ENCODE measurements at regions not wholly inside any gene's neighbourhood (a gene's known extent, or its start where the extent isn't known, plus 50 kb on each side); places are given as distances from the start of the nearest gene placed in this dataset.

DNA sequence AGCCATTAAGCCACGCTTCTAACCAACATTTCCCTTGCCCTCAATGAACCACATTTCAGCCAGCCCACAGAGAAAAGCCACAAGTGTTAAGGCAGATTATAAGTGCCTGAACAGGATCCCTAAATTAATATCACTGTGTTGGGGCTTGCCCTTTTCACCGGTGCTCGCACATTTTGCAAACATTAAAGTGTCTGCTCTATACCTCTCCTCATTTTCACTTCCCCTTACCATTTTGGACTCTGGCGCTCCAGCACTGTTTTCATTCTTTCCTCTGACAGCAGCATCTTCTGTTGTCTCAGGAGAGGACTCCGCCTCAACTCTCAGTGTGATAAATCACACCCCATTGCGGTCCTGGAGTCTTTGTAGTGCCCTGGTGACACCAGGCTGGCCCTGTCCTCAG lies 274.2 kb downstream of the BAMBI start:
- Histone ChIP-seq H3K4me3 (ENCODE audit: low read depth, low read length) (no peak overlapping the region), H3K27ac (ENCODE audit: extremely low read depth, low read depth, low read length) (no peak overlapping the region), H3K36me3 (ENCODE audit: control insufficient read depth in 2 of 2, insufficient read depth in 1 of 2, low read length in 2 of 2) (no peaks in the 10 kb centered on the region), H3K9me3 (ENCODE audit: control insufficient read depth, insufficient read depth, low read depth, low read length) (no peaks in the 10 kb centered on the region), H3K4me1 (ENCODE audit: control insufficient read depth, insufficient read depth, low read length) (no peaks in the 10 kb centered on the region)
- ChIA-PET POLR2A (no interaction called here), CTCF (no interaction called here)
- TF ChIP-seq ZNF585B (tag by site-specific recombination; IDR thresholded peaks at IDR 0.05), result peak; percentile 48
- TF ChIP-seq, protein P1, sequence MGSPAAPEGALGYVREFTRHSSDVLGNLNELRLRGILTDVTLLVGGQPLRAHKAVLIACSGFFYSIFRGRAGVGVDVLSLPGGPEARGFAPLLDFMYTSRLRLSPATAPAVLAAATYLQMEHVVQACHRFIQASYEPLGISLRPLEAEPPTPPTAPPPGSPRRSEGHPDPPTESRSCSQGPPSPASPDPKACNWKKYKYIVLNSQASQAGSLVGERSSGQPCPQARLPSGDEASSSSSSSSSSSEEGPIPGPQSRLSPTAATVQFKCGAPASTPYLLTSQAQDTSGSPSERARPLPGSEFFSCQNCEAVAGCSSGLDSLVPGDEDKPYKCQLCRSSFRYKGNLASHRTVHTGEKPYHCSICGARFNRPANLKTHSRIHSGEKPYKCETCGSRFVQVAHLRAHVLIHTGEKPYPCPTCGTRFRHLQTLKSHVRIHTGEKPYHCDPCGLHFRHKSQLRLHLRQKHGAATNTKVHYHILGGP (tag by site-specific recombination; IDR thresholded peaks at IDR 0.05), result no peak

DNA sequence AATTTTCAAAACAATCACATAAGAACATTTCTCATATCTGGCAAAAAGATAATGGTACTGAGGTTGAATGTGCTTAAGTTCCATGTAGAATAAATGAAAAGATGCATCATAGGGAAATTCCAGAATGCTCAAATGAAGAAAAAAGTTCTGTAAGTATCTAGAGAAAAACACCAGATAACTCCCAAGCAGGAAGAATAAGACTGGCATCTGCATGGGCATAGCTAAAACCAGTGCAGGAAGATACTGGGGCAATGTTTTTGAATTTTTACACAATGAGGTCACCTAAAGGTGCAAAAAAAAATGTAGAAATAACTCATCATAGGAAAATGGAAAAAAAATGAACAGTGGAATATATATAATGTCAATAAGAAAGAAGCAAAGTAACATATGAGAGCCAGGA lies 275.2 kb downstream of the BAMBI start:
- Histone ChIP-seq H3K4me1 (ENCODE audit: control insufficient read depth, insufficient read depth, low read length) (no peaks in the 10 kb centered on the region), H3K9me3 (ENCODE audit: control insufficient read depth, insufficient read depth, low read depth, low read length) (no peaks in the 10 kb centered on the region)
- CTCF ChIA-PET, result no interaction called here
- TF ChIP-seq, protein P2, sequence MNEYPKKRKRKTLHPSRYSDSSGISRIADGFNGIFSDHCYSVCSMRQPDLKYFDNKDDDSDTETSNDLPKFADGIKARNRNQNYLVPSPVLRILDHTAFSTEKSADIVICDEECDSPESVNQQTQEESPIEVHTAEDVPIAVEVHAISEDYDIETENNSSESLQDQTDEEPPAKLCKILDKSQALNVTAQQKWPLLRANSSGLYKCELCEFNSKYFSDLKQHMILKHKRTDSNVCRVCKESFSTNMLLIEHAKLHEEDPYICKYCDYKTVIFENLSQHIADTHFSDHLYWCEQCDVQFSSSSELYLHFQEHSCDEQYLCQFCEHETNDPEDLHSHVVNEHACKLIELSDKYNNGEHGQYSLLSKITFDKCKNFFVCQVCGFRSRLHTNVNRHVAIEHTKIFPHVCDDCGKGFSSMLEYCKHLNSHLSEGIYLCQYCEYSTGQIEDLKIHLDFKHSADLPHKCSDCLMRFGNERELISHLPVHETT (tag by site-specific recombination; IDR thresholded peaks at IDR 0.05), result no peak
- TF ChIP-seq MEIS1 (CRISPR knock-in tag; IDR thresholded peaks at IDR 0.05; ENCODE audit: borderline replicate concordance) (no peak), ZNF548 (tag by site-specific recombination; IDR thresholded peaks at IDR 0.05) (no peak), ZNF324 (tag by site-specific recombination; IDR thresholded peaks at IDR 0.05) (no peak), ZNF174 (tag by site-specific recombination; IDR thresholded peaks at IDR 0.05) (no peak), ZNF24 (tag by site-specific recombination; IDR thresholded peaks at IDR 0.05) (no peak), ZBTB17 (tag by site-specific recombination; IDR thresholded peaks at IDR 0.05) (no peak), ZNF157 (tag by site-specific recombination; IDR thresholded peaks at IDR 0.05) (no peak), ZBTB48 (tag by site-specific recombination; IDR thresholded peaks at IDR 0.05) (no peak), ZNF549 (tag by site-specific recombination; IDR thresholded peaks at IDR 0.05) (no peak), ZNF394 (tag by site-specific recombination; IDR thresholded peaks at IDR 0.05; ENCODE audit: borderline replicate concordance) (no peak)
- TF ChIP-seq, protein P3, sequence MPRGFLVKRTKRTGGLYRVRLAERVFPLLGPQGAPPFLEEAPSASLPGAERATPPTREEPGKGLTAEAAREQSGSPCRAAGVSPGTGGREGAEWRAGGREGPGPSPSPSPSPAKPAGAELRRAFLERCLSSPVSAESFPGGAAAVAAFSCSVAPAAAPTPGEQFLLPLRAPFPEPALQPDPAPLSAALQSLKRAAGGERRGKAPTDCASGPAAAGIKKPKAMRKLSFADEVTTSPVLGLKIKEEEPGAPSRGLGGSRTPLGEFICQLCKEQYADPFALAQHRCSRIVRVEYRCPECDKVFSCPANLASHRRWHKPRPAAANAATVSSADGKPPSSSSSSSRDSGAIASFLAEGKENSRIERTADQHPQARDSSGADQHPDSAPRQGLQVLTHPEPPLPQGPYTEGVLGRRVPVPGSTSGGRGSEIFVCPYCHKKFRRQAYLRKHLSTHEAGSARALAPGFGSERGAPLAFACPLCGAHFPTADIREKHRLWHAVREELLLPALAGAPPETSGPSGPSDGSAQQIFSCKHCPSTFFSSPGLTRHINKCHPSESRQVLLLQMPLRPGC (tag by site-specific recombination; IDR thresholded peaks at IDR 0.05), result no peak
- TF ChIP-seq, protein P4, sequence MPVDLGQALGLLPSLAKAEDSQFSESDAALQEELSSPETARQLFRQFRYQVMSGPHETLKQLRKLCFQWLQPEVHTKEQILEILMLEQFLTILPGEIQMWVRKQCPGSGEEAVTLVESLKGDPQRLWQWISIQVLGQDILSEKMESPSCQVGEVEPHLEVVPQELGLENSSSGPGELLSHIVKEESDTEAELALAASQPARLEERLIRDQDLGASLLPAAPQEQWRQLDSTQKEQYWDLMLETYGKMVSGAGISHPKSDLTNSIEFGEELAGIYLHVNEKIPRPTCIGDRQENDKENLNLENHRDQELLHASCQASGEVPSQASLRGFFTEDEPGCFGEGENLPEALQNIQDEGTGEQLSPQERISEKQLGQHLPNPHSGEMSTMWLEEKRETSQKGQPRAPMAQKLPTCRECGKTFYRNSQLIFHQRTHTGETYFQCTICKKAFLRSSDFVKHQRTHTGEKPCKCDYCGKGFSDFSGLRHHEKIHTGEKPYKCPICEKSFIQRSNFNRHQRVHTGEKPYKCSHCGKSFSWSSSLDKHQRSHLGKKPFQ (tag by site-specific recombination; IDR thresholded peaks at IDR 0.05), result no peak
- TF ChIP-seq, protein P5, sequence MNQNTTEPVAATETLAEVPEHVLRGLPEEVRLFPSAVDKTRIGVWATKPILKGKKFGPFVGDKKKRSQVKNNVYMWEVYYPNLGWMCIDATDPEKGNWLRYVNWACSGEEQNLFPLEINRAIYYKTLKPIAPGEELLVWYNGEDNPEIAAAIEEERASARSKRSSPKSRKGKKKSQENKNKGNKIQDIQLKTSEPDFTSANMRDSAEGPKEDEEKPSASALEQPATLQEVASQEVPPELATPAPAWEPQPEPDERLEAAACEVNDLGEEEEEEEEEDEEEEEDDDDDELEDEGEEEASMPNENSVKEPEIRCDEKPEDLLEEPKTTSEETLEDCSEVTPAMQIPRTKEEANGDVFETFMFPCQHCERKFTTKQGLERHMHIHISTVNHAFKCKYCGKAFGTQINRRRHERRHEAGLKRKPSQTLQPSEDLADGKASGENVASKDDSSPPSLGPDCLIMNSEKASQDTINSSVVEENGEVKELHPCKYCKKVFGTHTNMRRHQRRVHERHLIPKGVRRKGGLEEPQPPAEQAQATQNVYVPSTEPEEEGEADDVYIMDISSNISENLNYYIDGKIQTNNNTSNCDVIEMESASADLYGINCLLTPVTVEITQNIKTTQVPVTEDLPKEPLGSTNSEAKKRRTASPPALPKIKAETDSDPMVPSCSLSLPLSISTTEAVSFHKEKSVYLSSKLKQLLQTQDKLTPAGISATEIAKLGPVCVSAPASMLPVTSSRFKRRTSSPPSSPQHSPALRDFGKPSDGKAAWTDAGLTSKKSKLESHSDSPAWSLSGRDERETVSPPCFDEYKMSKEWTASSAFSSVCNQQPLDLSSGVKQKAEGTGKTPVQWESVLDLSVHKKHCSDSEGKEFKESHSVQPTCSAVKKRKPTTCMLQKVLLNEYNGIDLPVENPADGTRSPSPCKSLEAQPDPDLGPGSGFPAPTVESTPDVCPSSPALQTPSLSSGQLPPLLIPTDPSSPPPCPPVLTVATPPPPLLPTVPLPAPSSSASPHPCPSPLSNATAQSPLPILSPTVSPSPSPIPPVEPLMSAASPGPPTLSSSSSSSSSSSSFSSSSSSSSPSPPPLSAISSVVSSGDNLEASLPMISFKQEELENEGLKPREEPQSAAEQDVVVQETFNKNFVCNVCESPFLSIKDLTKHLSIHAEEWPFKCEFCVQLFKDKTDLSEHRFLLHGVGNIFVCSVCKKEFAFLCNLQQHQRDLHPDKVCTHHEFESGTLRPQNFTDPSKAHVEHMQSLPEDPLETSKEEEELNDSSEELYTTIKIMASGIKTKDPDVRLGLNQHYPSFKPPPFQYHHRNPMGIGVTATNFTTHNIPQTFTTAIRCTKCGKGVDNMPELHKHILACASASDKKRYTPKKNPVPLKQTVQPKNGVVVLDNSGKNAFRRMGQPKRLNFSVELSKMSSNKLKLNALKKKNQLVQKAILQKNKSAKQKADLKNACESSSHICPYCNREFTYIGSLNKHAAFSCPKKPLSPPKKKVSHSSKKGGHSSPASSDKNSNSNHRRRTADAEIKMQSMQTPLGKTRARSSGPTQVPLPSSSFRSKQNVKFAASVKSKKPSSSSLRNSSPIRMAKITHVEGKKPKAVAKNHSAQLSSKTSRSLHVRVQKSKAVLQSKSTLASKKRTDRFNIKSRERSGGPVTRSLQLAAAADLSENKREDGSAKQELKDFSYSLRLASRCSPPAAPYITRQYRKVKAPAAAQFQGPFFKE (tag by site-specific recombination; IDR thresholded peaks at IDR 0.05; ENCODE audit: borderline replicate concordance), result no peak
- TF ChIP-seq, protein P6, sequence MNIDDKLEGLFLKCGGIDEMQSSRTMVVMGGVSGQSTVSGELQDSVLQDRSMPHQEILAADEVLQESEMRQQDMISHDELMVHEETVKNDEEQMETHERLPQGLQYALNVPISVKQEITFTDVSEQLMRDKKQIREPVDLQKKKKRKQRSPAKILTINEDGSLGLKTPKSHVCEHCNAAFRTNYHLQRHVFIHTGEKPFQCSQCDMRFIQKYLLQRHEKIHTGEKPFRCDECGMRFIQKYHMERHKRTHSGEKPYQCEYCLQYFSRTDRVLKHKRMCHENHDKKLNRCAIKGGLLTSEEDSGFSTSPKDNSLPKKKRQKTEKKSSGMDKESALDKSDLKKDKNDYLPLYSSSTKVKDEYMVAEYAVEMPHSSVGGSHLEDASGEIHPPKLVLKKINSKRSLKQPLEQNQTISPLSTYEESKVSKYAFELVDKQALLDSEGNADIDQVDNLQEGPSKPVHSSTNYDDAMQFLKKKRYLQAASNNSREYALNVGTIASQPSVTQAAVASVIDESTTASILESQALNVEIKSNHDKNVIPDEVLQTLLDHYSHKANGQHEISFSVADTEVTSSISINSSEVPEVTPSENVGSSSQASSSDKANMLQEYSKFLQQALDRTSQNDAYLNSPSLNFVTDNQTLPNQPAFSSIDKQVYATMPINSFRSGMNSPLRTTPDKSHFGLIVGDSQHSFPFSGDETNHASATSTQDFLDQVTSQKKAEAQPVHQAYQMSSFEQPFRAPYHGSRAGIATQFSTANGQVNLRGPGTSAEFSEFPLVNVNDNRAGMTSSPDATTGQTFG (tag by site-specific recombination; IDR thresholded peaks at IDR 0.05; ENCODE audit: borderline replicate concordance), result no peak
- TF ChIP-seq, protein P7, sequence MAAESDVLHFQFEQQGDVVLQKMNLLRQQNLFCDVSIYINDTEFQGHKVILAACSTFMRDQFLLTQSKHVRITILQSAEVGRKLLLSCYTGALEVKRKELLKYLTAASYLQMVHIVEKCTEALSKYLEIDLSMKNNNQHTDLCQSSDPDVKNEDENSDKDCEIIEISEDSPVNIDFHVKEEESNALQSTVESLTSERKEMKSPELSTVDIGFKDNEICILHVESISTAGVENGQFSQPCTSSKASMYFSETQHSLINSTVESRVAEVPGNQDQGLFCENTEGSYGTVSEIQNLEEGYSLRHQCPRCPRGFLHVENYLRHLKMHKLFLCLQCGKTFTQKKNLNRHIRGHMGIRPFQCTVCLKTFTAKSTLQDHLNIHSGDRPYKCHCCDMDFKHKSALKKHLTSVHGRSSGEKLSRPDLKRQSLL (tag by site-specific recombination; IDR thresholded peaks at IDR 0.05), result no peak

More for the DNA sequence above, 275.2 kb downstream of the BAMBI start:
- H3K4me3 ChIP-seq (ENCODE audit: low read depth, low read length), result no peak overlapping the region
- no peaks in the 10 kb centered on the region for H3K36me3 ChIP-seq (ENCODE audit: control insufficient read depth in 2 of 2, insufficient read depth in 1 of 2, low read length in 2 of 2)
- POLR2A ChIA-PET, result no interaction called here
- no peak overlapping the region for H3K27ac ChIP-seq (ENCODE audit: extremely low read depth, low read depth, low read length)
